HFFc6 (cell line): ENCODE measurements at regions not wholly inside any gene's neighbourhood (a gene's known extent, or its start where the extent isn't known, plus 50 kb on each side); places are given as distances from the start of the nearest gene placed in this dataset.

ENCODE experiments used
- DNase-seq: peaks from one replicate; pipeline ENCODE4 v3.0.0-alpha.2; 2018
- H3K27ac Mint-ChIP-seq: 2 replicates; pipeline ENCODE4 v1.8.0; 2020; ENCODE audit warnings: mild to moderate bottlenecking, mixed read lengths
- H3K27me3 Mint-ChIP-seq: 2 replicates; pipeline ENCODE4 v1.8.0; 2021; ENCODE audit warnings: mild to moderate bottlenecking, moderate library complexity, mixed read lengths; ENCODE audit not compliant: insufficient read depth
- H3K36me3 Mint-ChIP-seq: 2 replicates; pipeline ENCODE4 v1.8.0; 2021; ENCODE audit warnings: low read depth, mixed read lengths
- H3K4me1 Mint-ChIP-seq: 2 replicates; pipeline ENCODE4 v1.8.0; 2020; ENCODE audit warnings: low read depth, mixed read lengths
- H3K4me3 Mint-ChIP-seq: 2 replicates; pipeline ENCODE4 v1.8.0; 2020; ENCODE audit warnings: mild to moderate bottlenecking, moderate library complexity, mixed read lengths
- H3K9me3 Mint-ChIP-seq: 2 replicates; pipeline ENCODE4 v1.8.0; 2020; ENCODE audit warnings: mild to moderate bottlenecking, mixed read lengths
- CTCF ChIP-seq: fragments of 200-600 bp; sonication (generic); IDR thresholded peaks from 2 replicates; pipeline ENCODE4 v1.5.0; 2021; ENCODE audit warnings: antibody characterized with exemption, mild to moderate bottlenecking

DNA sequence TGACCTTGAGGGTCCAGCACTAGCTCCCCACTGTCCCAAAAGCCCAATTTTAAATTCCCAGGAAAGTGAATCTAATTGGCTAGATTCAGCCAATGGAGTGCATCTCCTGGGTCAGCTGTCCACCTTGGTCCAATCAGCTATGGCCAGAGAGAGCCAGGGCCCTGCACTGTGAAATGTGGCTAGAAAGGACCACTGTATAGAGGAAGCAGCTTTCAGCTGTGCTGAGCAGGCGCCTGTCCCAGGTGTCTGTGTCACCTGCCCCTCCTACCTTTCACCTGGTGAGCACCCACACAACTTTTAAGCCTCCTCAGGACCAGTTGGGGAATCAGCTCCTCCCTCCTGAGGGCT, 186.2 kb downstream of the DRD1 start:
- DNase-seq = no peak
- Mint-ChIP-seq H3K9me3 (no peaks in the 10 kb centered on the region; the same call in 1 of the 2 replicates), H3K4me1 (peaks cover 15% of the 10 kb centered on the region), H3K4me3 (no peak overlapping the region), H3K27ac (no peak overlapping the region), H3K27me3 (peaks cover 5% of the 10 kb centered on the region; the same call in 1 of the 2 replicates), H3K36me3 (no peaks in the 10 kb centered on the region)
- TF ChIP-seq CTCF = no peak

DNA sequence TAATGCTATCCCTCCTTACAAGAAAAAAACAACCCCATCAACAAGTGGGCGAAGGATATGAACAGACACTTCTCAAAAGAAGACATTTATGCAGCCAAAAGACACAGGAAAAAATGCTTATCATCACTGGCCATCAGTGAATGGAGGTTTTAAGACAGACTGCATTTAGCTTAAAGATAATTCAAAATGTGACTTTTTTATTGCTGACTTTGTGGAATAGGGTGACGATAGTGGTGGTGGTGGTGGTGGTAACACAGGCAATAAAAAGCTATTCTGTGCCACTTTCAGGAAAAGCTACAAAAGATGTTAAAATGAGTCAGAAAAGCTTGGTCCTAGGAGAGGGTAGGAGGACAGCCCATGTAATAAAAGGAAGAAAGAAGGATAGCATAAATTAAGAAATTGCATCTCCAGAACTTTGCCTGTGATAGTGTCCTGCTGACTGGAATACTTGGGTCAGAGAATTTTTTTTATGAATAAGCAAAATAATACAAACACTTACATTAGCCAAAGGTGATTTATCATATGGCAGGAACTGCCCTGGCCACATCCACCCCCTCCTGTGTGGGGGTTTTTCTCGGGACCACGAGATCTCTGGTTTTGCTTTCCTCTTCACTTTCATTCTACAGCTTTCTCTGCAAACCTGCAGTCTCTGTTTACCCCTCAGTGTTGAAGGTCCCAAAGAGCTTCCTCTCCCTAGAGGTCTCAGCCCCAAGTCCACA, 186.7 kb downstream of the DRD1 start:
- no peaks in the 10 kb centered on the region; the same call in 1 of the 2 replicates for H3K9me3 Mint-ChIP-seq
- TF ChIP-seq CTCF = no peak
- H3K36me3 Mint-ChIP-seq = no peaks in the 10 kb centered on the region
- no peak for DNase-seq
- peaks cover 21% of the 10 kb centered on the region for H3K4me1 Mint-ChIP-seq
- H3K27ac Mint-ChIP-seq = no peak overlapping the region
- peaks cover 5% of the 10 kb centered on the region; the same call in 1 of the 2 replicates for H3K27me3 Mint-ChIP-seq
- H3K4me3 Mint-ChIP-seq = no peak overlapping the region

- H3K27ac Mint-ChIP-seq = peak overlapping the region; percentile 24; the same call in 1 of the 2 replicates
- H3K36me3 Mint-ChIP-seq = no peaks in the 10 kb centered on the region
- no peak overlapping the region for H3K4me3 Mint-ChIP-seq
- peaks cover 4% of the 10 kb centered on the region; the same call in 1 of the 2 replicates for H3K9me3 Mint-ChIP-seq
- peak; percentile 48 for DNase-seq
- H3K4me1 Mint-ChIP-seq = peaks cover 30% of the 10 kb centered on the region
- TF ChIP-seq CTCF = no peak
- H3K27me3 Mint-ChIP-seq = peaks cover 5% of the 10 kb centered on the region; the same call in 1 of the 2 replicates
Observed at GRCh38 chr5:175254155-175254554, 189.8 kb downstream of the DRD1 start.

DNA sequence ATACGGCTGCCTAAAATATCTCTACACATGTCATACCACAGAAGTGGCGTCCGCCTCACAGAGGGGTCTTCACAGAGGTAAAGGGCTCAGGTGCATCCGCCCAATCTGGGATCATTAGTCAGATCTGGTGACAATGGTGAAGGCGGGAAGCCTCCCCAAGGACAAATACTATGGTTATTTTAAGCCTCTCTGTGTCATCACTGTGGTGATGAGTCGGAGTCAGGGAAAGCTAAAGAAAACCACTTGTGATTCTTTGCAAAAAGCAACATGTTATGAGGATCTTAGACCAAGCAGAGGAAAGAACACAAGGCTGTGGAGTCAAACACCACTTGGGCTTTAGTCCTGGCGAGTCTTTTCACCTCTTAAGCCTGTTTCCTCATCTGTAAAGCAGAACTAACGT, 190.4 kb downstream of the DRD1 start:
- Mint-ChIP-seq H3K36me3 (no peaks in the 10 kb centered on the region), H3K27ac (peak overlapping the region; percentile 24; the same call in 1 of the 2 replicates), H3K4me1 (peaks cover 30% of the 10 kb centered on the region), H3K4me3 (no peak overlapping the region; the same call in 1 of the 2 replicates), H3K9me3 (peaks cover 4% of the 10 kb centered on the region; the same call in 1 of the 2 replicates), H3K27me3 (peaks cover 5% of the 10 kb centered on the region; the same call in 1 of the 2 replicates)
- TF ChIP-seq CTCF = no peak
- DNase-seq = peak; percentile 18

- Mint-ChIP-seq H3K9me3 (peaks cover 10% of the 10 kb centered on the region; the same call in 1 of the 2 replicates), H3K36me3 (no peaks in the 10 kb centered on the region; the same call in 1 of the 2 replicates), H3K27ac (peak overlapping the region; percentile 18; the same call in 1 of the 2 replicates), H3K27me3 (peaks cover 5% of the 10 kb centered on the region; the same call in 1 of the 2 replicates), H3K4me1 (peaks cover 37% of the 10 kb centered on the region), H3K4me3 (no peak overlapping the region)
- peak; percentile 32 for DNase-seq
- TF ChIP-seq CTCF = no peak
Observed at GRCh38 chr5:175252234-175252805, 191.7 kb downstream of the DRD1 start.
